SK-N-MC (cell line): ENCODE measurements at regions not wholly inside any gene's neighbourhood (a gene's known extent, or its start where the extent isn't known, plus 50 kb on each side); places are given as distances from the start of the nearest gene placed in this dataset.
"Not testable (repeated sequence)": the region's sequence is repeated elsewhere in the genome, so short reads cannot be mapped to it uniquely, and the experiment has no call there.

Experiments used
- DNase-seq: peaks from one replicate; pipeline ENCODE4 v3.0.0-alpha.2; 2011; ENCODE audit warnings: low read depth, low spot score
- H3K27ac ChIP-seq: fragments of 200-600 bp; sonication (generic); 2 replicates; pipeline ENCODE4 v1.5.1; 2016; ENCODE audit warnings: mixed run types
- H3K36me3 ChIP-seq: fragments of 200-600 bp; sonication (generic); 2 replicates; pipeline ENCODE4 v1.6.1; 2017; ENCODE audit warnings: antibody characterized with exemption, low read length, mixed read lengths; ENCODE audit not compliant: insufficient read depth
- H3K4me3 ChIP-seq: fragments of 200-600 bp; sonication (generic); 2 replicates; pipeline ENCODE4 v1.5.1; 2016
- H3K9ac ChIP-seq: fragments of 200-600 bp; sonication (generic); 2 replicates; pipeline ENCODE4 v1.8.0; 2017; ENCODE audit warnings: mixed run types, mixed read lengths; ENCODE audit not compliant: insufficient read length
- H3K9me3 ChIP-seq: fragments of 200-600 bp; sonication (generic); 2 replicates; pipeline ENCODE4 v1.6.1; 2017; ENCODE audit warnings: low read depth, mild to moderate bottlenecking, antibody characterized with exemption, low read length, moderate library complexity, mixed read lengths
- EZH2 ChIP-seq: fragments of 200-600 bp; sonication (generic); IDR thresholded peaks from one replicate; pipeline ENCODE4 v1.6.1; 2017; ENCODE audit warnings: antibody characterized with exemption
- FOXP2 ChIP-seq: optimal IDR thresholded peaks from 2 replicates; pipeline ENCODE3; 2011; ENCODE audit warnings: mild to moderate bottlenecking, moderate library complexity; ENCODE audit not compliant: insufficient read depth; ENCODE audit errors: extremely low read length, control extremely low read depth
- POLR2AphosphoS5 ChIP-seq: IDR thresholded peaks from 2 replicates; pipeline ENCODE4 v1.6.1; 2012; ENCODE audit warnings: mild to moderate bottlenecking, low read depth, low read length, borderline replicate concordance

DNA sequence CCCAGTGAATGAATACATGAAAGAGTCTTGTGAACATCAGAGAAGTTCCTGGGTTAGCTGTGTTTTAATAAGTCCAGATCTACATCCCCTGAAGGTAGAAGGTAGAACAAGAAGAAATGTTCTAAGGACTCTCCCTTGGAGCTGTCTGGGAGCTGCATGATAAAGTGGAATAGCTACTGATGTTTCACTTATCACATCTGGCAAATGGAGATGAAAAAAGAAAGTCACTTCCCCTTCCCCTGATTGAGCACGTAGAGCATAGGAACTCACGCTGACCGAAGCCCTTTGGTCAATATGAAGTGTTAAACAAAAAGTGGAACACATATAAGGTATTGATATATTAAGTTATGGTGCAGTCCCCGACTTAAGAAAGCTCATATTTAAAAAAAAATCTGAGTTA, 53.2 kb upstream of the PARP1 start:
- TF ChIP-seq FOXP2, result no peak
- no peak for TF ChIP-seq EZH2
- TF ChIP-seq POLR2AphosphoS5, result no peak
- Histone ChIP-seq H3K9me3 (no peaks in the 10 kb centered on the region), H3K4me3 (no peak overlapping the region), H3K36me3 (no peaks in the 10 kb centered on the region), H3K27ac (no peak overlapping the region), H3K9ac (no peak overlapping the region)
- no peak for DNase-seq

DNA sequence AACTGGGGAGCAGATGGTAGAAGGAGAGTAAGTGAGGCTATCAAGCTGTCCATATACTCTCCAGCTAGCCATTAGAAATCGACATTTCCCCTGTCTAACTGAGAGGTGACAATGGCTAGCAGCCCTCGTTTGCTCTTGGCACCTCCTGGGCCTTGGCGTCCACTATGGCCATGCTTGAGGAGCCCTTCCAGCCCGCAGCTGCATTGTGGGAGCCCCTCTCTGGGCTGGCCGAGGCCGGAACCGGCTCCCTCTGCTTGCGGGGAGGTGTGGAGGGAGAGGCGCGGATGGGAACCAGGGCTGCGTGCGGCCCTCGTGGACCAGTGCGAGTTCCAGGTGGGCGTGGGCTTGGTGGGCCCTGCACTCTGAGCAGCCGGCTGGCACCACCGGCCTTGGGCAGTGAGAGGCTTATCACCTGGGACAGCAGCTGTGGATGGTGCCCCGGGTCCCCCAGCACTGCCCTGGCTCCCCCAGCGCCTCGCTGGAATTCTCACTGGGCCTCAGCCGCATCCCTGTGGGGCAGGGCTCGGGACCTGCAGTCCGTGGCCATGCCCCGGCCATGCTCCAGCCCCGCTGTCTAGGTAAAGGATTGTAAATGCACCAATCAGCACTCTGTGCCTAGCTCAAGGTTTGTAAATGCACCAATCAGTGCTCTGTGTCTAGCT, 56.2 kb upstream of the PARP1 start:
- no peak for DNase-seq
- TF ChIP-seq EZH2 (no peak), POLR2AphosphoS5 (no peak), FOXP2 (no peak)
- no peaks in the 10 kb centered on the region for H3K36me3 ChIP-seq
- H3K9ac ChIP-seq, result no peak overlapping the region
- no peak overlapping the region for H3K27ac ChIP-seq
- no peak overlapping the region for H3K4me3 ChIP-seq
- H3K9me3 ChIP-seq, result no peaks in the 10 kb centered on the region

DNA sequence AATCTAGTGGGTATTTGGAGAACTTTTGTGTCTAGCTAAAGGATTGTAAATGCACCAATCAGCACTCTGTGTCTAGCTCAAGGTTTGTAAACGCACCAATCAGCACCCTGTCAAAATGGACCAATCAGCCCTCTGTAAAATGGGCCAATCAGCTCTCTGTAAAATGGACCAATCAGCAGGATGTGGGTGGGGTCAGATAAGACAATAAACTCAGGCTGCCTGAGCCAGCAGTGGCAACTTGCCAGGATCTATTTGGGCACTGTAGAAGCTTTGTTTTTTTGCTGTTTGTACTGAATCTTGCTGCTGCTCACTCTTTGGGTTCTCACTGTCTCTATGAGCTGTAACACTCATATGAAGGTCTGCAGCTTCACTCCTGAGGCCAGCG, 56.7 kb upstream of the PARP1 start:
- H3K4me3 ChIP-seq, H3K9me3 ChIP-seq, H3K36me3 ChIP-seq, H3K9ac ChIP-seq, H3K27ac ChIP-seq, DNase-seq: not testable (repeated sequence)

DNA sequence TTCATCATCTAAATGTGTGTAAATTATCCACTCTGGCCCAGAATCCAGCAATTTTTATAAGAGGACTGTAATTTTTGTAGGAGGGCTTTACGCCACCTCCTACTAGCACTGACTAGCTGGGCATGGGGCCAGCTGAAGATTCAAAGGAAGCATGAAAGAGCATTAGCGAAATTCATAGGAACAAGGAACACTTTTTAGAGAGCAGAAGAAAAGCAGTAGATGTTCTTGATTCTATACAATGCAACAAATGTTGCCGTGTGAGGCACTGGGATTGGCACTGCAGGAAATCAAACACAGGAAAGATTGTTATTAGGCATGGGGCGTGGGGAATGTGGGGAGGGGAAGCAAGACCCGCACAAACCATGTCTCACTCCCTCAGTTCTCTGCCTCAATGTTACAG, 58.4 kb upstream of the PARP1 start:
- Histone ChIP-seq H3K36me3 (no peaks in the 10 kb centered on the region), H3K9me3 (no peaks in the 10 kb centered on the region), H3K27ac (peak overlapping the region; percentile 85), H3K4me3 (peak overlapping the region; percentile 44), H3K9ac (no peak overlapping the region)
- TF ChIP-seq FOXP2 (no peak), POLR2AphosphoS5 (no peak), EZH2 (no peak)
- DNase-seq, result no peak

DNA sequence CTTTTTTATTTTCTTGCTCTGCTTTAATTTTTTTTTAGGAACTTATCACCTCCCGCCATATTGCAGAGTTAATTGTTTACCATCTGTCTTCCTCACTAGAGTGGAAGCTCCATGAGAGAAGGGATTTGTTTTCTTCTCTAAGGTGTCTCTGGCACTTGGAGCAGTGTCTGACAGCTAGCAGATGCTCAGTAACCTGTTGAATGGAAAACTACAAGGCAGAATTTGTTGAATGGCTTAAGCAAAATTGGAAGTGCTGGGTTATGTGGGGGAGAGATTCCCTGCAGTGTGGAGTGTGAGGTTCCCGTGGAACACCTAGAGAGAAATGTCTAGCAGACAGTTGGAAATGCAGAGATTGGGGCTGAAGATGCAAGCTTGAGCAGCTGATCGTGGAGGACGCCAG, 59.5 kb upstream of the PARP1 start:
- Histone ChIP-seq H3K27ac (no peak overlapping the region), H3K4me3 (no peak overlapping the region), H3K9me3 (no peaks in the 10 kb centered on the region), H3K9ac (no peak overlapping the region), H3K36me3 (no peaks in the 10 kb centered on the region)
- no peak for DNase-seq
- no peak for TF ChIP-seq POLR2AphosphoS5
- no peak for TF ChIP-seq FOXP2
- no peak for TF ChIP-seq EZH2

DNA sequence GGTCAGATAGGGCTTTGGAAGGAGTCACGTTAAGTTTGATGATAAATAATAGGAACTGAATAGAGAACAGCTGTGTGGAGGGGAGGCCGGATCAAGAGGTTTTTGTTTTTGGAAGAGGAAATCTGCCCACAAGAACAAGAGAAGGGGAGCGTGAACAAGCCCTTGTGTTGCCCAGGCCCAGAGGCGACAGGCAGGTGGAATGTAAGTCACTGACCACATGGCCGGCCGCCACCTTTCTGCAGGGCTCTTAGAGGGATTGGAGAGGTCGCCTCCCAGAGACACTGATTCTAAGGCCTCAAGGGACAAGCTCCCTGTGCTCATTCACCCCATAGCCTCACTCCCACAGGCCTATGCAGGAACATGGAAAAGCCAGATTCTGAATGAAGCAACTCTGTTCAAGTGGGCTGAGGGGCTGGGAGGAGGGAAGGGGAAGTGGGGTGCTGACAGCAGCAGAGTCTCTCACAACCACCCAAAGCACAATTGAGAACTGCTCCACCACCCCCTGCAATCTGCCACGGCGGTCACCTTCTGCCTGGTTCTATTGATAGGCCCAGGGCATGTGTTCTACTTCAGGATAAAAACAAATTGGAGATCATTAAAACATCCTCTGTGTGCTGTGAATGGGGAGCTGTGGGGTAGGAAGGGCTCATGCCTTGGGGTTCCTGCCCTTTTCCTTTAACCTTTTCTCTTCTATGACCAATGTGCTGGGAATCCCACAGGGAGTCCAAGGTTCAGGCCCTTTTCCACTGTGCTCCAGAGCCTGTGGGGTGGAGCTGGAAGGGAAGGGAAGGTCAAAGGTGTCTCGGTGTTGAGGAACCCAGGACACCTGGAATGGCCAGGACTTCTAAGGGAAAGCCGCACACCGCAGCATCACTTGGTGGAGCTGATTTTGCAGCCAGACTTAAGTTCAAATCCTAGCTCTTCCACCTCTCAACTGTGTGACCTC, 63.3 kb upstream of the PARP1 start:
- DNase-seq, result no peak
- Histone ChIP-seq H3K9ac (no peak overlapping the region), H3K4me3 (no peak overlapping the region), H3K9me3 (no peaks in the 10 kb centered on the region), H3K27ac (no peak overlapping the region), H3K36me3 (no peaks in the 10 kb centered on the region)
- TF ChIP-seq POLR2AphosphoS5, result no peak

DNA sequence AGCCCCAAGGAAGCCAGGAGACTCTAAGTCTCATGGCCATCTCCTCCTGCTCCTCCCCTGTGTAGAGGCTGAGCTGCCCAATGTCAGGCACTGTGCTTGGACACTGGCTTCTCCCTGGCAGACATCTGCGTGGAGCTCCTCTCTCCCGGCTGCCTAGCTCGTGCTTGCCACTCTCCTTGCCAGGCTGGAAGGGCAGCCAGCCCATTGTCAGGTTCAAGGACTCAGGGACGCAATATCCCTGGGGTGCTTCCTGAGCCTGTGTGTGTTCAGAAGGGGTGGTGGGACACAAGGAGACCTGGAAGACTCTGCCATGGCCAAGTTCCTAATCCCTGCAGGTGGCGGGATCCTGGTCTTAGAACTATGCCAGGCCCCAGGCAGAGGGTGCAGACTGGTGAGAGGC, 65.4 kb upstream of the PARP1 start:
- no peak overlapping the region for H3K27ac ChIP-seq
- H3K36me3 ChIP-seq, result no peaks in the 10 kb centered on the region
- H3K4me3 ChIP-seq, result no peak overlapping the region
- no peak for DNase-seq
- H3K9ac ChIP-seq, result no peak overlapping the region
- H3K9me3 ChIP-seq, result no peaks in the 10 kb centered on the region
- TF ChIP-seq POLR2AphosphoS5 (no peak), EZH2 (no peak), FOXP2 (no peak)

DNA sequence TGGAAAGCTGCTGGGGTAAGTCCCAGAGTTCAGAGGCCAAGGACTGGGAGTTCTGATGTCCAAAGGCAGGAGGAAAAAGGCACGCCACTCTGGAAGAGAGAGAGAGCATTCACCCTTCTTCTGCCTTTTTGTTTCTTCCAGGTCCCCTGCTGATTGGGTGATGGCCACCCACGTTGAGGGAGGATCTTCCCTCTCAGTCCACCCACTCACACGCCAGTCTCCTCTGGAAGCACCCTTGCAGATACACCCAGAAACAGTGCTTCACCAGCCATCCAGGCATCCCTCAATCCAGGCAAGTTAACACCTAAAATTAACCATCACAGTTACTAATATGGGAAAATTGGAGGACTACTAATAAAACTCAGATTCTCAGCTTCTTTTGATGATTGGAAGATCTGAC, 66.1 kb upstream of the PARP1 start:
- Histone ChIP-seq H3K4me3 (no peak overlapping the region), H3K9ac (no peak overlapping the region), H3K9me3 (no peaks in the 10 kb centered on the region), H3K36me3 (no peaks in the 10 kb centered on the region), H3K27ac (no peak overlapping the region)
- no peak for TF ChIP-seq EZH2
- TF ChIP-seq POLR2AphosphoS5, result no peak
- no peak for TF ChIP-seq FOXP2
- DNase-seq, result no peak
